SK-N-MC (cell line): ENCODE measurements at regions not wholly inside any gene's neighbourhood (a gene's known extent, or its start where the extent isn't known, plus 50 kb on each side); places are given as distances from the start of the nearest gene placed in this dataset.

Source experiments
- EZH2 ChIP-seq: fragments of 200-600 bp; sonication (generic); IDR thresholded peaks from one replicate; pipeline ENCODE4 v1.6.1; 2017; ENCODE audit warnings: antibody characterized with exemption
- FOXP2 ChIP-seq: optimal IDR thresholded peaks from 2 replicates; pipeline ENCODE3; 2011; ENCODE audit warnings: mild to moderate bottlenecking, moderate library complexity; ENCODE audit not compliant: insufficient read depth; ENCODE audit errors: extremely low read length, control extremely low read depth
- POLR2AphosphoS5 ChIP-seq: IDR thresholded peaks from 2 replicates; pipeline ENCODE4 v1.6.1; 2012; ENCODE audit warnings: mild to moderate bottlenecking, low read depth, low read length, borderline replicate concordance

DNA sequence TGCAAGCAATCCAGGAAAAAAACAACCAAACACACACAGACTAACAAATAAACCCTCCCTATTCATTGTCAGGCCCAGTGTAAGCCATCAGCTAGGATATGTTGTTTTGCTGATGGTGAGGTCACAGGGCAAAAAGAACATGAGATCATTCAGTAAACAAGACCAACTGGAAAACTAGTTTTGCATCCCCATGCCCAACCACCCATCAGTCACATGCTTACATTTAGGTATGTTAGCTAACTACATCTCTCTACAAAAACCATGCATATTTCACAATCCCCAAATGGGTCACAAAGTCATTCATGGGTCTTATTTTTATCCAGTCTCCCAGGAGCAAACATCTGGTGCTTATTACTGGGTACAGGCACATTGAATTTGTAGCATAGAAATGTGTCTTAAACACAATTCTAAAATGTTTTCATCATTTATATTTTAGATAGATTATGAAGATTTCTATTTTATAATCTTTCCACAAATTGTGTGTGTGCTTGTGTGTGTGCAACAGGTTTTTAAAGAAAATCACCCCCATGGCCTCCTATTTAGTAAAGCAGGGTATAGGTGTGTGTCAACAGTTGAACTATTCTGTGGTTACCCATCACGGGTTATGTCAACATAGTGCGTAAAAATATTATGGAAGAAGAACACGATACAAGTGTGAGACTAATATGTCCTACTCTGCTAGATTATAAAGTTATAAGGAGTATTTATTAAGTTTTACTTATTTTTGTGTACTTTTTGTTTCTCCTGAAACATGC, 103.8 kb upstream of the AKR1E2 start:
- TF ChIP-seq POLR2AphosphoS5 (no peak), EZH2 (no peak), FOXP2 (no peak)
